WTC11 (cell line): ENCODE measurements at regions not wholly inside any gene's neighbourhood (a gene's known extent, or its start where the extent isn't known, plus 50 kb on each side); places are given as distances from the start of the nearest gene placed in this dataset.
"Not testable (repeated sequence)": the region's sequence is repeated elsewhere in the genome, so short reads cannot be mapped to it uniquely, and the experiment has no call there.

Source experiments
- CBFB ChIP-seq: sonication (generic); formaldehyde crosslinking; IDR thresholded peaks from 2 replicates; pipeline ENCODE4 v1.8.1; 2022; ENCODE audit warnings: mild to moderate bottlenecking, low read depth, missing genetic modification reagents
- CREB1 ChIP-seq: sonication (generic); formaldehyde crosslinking; IDR thresholded peaks from 2 replicates; pipeline ENCODE4 v1.8.0; 2023; ENCODE audit warnings: mild to moderate bottlenecking, missing genetic modification reagents
- FOXJ3 ChIP-seq: sonication (generic); formaldehyde crosslinking; IDR thresholded peaks from 2 replicates; pipeline ENCODE4 v1.9.0; 2021; ENCODE audit warnings: missing genetic modification reagents, mild to moderate bottlenecking, borderline replicate concordance
- JUN ChIP-seq: sonication (generic); formaldehyde crosslinking; IDR thresholded peaks from 2 replicates; pipeline ENCODE4 v1.8.0; 2023; ENCODE audit warnings: mild to moderate bottlenecking, missing genetic modification reagents
- OVOL2 ChIP-seq: fragments of 250-450 bp; sonication (Bioruptor Pico); IDR thresholded peaks from 2 replicates; pipeline ENCODE4 v1.9.0; 2021; ENCODE audit warnings: mild to moderate bottlenecking, borderline replicate concordance
- SP1 ChIP-seq: sonication (generic); formaldehyde crosslinking; conservative IDR thresholded peaks from 2 replicates; pipeline ENCODE4 v1.8.1; 2022; ENCODE audit warnings: missing genetic modification reagents
- ZNF138 ChIP-seq: sonication (generic); formaldehyde crosslinking; conservative IDR thresholded peaks from 2 replicates; pipeline ENCODE4 v1.8.1; 2022; ENCODE audit warnings: mild to moderate bottlenecking, moderate library complexity, missing genetic modification reagents
- TF ChIP-seq, protein P1 (sequence below): fragments of 200-600 bp; IDR thresholded peaks from 2 replicates; pipeline ENCODE4 v1.8.0; 2022; ENCODE audit warnings: antibody characterized with exemption
- TF ChIP-seq, protein P2 (sequence below): sonication (generic); formaldehyde crosslinking; IDR thresholded peaks from 2 replicates; pipeline ENCODE4 v1.8.0; 2022; ENCODE audit warnings: mild to moderate bottlenecking, missing genetic modification reagents
- TF ChIP-seq, protein P3 (sequence below): fragments of 250-450 bp; sonication (Bioruptor Pico); conservative IDR thresholded peaks from 2 replicates; pipeline ENCODE4 v1.9.0; 2021; ENCODE audit warnings: mild to moderate bottlenecking
- TF ChIP-seq, protein P4 (sequence below): sonication (generic); formaldehyde crosslinking; IDR thresholded peaks from 2 replicates; pipeline ENCODE4 v1.8.0; 2022; ENCODE audit warnings: mild to moderate bottlenecking, missing genetic modification reagents
- TF ChIP-seq, protein P5 (sequence below): sonication (generic); formaldehyde crosslinking; IDR thresholded peaks from 2 replicates; pipeline ENCODE4 v1.8.0; 2023; ENCODE audit warnings: missing genetic modification reagents, mild to moderate bottlenecking, borderline replicate concordance

DNA sequence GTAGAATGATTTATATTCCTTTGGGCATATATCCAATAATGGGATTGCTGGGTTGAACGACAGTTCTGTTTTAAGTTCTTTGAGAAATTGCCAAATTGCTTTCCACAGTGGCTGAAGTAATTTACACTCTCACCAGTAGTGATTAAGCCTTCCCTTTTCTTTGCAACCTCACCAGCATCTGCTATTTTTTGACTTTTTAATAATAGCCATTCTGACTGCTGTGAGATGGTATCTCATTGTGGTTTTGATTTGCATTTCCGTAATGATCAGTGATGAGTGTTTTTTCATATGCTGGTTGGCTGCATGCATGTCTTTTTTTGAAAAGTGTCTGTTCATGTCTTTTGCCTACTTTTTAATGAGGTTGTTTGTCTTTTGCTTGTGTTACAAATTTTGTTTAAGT lies 233.8 kb downstream of the SNX19 start:
- TF ChIP-seq, protein P1, sequence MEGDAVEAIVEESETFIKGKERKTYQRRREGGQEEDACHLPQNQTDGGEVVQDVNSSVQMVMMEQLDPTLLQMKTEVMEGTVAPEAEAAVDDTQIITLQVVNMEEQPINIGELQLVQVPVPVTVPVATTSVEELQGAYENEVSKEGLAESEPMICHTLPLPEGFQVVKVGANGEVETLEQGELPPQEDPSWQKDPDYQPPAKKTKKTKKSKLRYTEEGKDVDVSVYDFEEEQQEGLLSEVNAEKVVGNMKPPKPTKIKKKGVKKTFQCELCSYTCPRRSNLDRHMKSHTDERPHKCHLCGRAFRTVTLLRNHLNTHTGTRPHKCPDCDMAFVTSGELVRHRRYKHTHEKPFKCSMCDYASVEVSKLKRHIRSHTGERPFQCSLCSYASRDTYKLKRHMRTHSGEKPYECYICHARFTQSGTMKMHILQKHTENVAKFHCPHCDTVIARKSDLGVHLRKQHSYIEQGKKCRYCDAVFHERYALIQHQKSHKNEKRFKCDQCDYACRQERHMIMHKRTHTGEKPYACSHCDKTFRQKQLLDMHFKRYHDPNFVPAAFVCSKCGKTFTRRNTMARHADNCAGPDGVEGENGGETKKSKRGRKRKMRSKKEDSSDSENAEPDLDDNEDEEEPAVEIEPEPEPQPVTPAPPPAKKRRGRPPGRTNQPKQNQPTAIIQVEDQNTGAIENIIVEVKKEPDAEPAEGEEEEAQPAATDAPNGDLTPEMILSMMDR, result not testable (repeated sequence)
- not testable (repeated sequence) for TF ChIP-seq OVOL2; SP1 (CRISPR knock-in tag); CREB1 (CRISPR knock-in tag); CBFB (CRISPR knock-in tag); ZNF138 (CRISPR knock-in tag); FOXJ3 (CRISPR knock-in tag); JUN (CRISPR knock-in tag)
- TF ChIP-seq, protein P2, sequence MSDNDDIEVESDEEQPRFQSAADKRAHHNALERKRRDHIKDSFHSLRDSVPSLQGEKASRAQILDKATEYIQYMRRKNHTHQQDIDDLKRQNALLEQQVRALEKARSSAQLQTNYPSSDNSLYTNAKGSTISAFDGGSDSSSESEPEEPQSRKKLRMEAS (CRISPR knock-in tag), result not testable (repeated sequence)
- TF ChIP-seq, protein P3, sequence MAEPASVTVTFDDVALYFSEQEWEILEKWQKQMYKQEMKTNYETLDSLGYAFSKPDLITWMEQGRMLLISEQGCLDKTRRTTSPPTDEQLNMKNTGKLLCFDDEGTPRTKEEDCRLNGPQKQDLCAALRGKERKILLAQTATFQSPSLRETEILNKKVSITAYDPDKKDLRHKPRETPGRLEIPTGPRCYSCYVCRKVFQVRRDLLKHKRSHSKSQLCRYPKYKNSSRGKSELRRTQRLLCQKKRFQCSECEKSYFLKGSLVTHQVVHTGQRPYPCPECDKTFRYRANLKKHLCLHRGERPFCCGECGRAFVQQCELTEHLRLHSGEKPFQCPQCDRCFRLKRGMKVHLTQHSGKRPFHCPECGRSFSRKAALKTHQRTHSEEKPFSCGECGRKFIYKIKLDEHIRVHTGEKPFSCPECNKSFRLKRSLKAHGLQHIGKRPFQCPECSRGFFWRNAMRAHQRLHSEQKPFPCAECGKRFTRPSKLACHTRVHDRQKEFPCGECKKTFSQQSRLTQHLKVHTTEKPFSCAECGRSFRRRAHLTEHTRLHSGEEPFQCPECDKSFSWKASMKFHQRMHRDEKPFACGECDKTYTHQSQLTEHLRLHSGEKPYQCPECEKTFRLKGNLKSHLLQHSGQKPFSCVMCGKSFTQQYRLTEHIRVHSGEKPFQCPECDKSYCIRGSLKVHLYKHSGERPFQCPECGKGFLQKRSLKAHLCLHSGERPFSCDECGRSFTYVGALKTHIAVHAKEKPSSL (CRISPR knock-in tag), result not testable (repeated sequence)
- TF ChIP-seq, protein P4, sequence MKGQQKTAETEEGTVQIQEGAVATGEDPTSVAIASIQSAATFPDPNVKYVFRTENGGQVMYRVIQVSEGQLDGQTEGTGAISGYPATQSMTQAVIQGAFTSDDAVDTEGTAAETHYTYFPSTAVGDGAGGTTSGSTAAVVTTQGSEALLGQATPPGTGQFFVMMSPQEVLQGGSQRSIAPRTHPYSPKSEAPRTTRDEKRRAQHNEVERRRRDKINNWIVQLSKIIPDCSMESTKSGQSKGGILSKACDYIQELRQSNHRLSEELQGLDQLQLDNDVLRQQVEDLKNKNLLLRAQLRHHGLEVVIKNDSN, result not testable (repeated sequence)
- TF ChIP-seq, protein P5, sequence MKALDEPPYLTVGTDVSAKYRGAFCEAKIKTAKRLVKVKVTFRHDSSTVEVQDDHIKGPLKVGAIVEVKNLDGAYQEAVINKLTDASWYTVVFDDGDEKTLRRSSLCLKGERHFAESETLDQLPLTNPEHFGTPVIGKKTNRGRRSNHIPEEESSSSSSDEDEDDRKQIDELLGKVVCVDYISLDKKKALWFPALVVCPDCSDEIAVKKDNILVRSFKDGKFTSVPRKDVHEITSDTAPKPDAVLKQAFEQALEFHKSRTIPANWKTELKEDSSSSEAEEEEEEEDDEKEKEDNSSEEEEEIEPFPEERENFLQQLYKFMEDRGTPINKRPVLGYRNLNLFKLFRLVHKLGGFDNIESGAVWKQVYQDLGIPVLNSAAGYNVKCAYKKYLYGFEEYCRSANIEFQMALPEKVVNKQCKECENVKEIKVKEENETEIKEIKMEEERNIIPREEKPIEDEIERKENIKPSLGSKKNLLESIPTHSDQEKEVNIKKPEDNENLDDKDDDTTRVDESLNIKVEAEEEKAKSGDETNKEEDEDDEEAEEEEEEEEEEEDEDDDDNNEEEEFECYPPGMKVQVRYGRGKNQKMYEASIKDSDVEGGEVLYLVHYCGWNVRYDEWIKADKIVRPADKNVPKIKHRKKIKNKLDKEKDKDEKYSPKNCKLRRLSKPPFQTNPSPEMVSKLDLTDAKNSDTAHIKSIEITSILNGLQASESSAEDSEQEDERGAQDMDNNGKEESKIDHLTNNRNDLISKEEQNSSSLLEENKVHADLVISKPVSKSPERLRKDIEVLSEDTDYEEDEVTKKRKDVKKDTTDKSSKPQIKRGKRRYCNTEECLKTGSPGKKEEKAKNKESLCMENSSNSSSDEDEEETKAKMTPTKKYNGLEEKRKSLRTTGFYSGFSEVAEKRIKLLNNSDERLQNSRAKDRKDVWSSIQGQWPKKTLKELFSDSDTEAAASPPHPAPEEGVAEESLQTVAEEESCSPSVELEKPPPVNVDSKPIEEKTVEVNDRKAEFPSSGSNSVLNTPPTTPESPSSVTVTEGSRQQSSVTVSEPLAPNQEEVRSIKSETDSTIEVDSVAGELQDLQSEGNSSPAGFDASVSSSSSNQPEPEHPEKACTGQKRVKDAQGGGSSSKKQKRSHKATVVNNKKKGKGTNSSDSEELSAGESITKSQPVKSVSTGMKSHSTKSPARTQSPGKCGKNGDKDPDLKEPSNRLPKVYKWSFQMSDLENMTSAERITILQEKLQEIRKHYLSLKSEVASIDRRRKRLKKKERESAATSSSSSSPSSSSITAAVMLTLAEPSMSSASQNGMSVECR, result not testable (repeated sequence)
